Midbrain (tissue), 1 donor: ENCODE measurements at regions not wholly inside any gene's neighbourhood (a gene's known extent, or its start where the extent isn't known, plus 50 kb on each side); places are given as distances from the start of the nearest gene placed in this dataset.

ENCODE experiments used
- DNase-seq: peaks from one replicate; lab custom pipeline; 2025; lab: John Stamatoyannopoulos, UW

GRCh38 chr2:15042801-15043217, 410.3 kb downstream of the LRATD1 start:
- DNase-seq = no peak

GRCh38 chr2:15043336-15044058, 411.0 kb downstream of the LRATD1 start:
- DNase-seq = no peak

- DNase-seq = no peak
These were observed 412.5 kb downstream of the LRATD1 start for GRCh38 chr2:15045054-15045453.

GRCh38 chr2:15047184-15047583, 414.7 kb downstream of the LRATD1 start:
- DNase-seq = no peak

GRCh38 chr2:15048000-15048399, 415.5 kb downstream of the LRATD1 start:
- no peak for DNase-seq

GRCh38 chr2:15049096-15049993, 416.8 kb downstream of the LRATD1 start:
- DNase-seq = no peak

GRCh38 chr2:15050483-15050882, 418.0 kb downstream of the LRATD1 start:
- no peak for DNase-seq

GRCh38 chr2:15053542-15053941, 421.0 kb downstream of the LRATD1 start:
- no peak for DNase-seq

- DNase-seq = no peak
These were observed 425.7 kb downstream of the LRATD1 start for GRCh38 chr2:15058015-15058720.

GRCh38 chr2:15058721-15059157, 426.2 kb downstream of the LRATD1 start:
- DNase-seq = no peak

- no peak for DNase-seq
These were observed 427.5 kb downstream of the LRATD1 start for GRCh38 chr2:15059870-15060512.

GRCh38 chr2:15061268-15061667, 428.8 kb downstream of the LRATD1 start:
- DNase-seq = no peak

GRCh38 chr2:15066138-15066537, 433.6 kb downstream of the LRATD1 start:
- DNase-seq = no peak

- no peak for DNase-seq
These were observed 436.6 kb downstream of the LRATD1 start for GRCh38 chr2:15069149-15069548.

- no peak for DNase-seq
These were observed 440.3 kb downstream of the LRATD1 start for GRCh38 chr2:15072836-15073235.

GRCh38 chr2:15073664-15074063, 441.1 kb downstream of the LRATD1 start:
- no peak for DNase-seq

GRCh38 chr2:15074319-15074718, 441.8 kb downstream of the LRATD1 start:
- DNase-seq = no peak

GRCh38 chr2:15074751-15075700, 442.5 kb downstream of the LRATD1 start:
- peak; percentile 15 for DNase-seq

- no peak for DNase-seq
These were observed 444.2 kb downstream of the LRATD1 start for GRCh38 chr2:15076668-15077067.

- DNase-seq = no peak
These were observed 448.8 kb downstream of the LRATD1 start for GRCh38 chr2:15081356-15081755.
